ENCODE measurements at regions not wholly inside any gene's neighbourhood (a gene's known extent, or its start where the extent isn't known, plus 50 kb on each side); places are given as distances from the start of the nearest gene placed in this dataset.

DNA sequence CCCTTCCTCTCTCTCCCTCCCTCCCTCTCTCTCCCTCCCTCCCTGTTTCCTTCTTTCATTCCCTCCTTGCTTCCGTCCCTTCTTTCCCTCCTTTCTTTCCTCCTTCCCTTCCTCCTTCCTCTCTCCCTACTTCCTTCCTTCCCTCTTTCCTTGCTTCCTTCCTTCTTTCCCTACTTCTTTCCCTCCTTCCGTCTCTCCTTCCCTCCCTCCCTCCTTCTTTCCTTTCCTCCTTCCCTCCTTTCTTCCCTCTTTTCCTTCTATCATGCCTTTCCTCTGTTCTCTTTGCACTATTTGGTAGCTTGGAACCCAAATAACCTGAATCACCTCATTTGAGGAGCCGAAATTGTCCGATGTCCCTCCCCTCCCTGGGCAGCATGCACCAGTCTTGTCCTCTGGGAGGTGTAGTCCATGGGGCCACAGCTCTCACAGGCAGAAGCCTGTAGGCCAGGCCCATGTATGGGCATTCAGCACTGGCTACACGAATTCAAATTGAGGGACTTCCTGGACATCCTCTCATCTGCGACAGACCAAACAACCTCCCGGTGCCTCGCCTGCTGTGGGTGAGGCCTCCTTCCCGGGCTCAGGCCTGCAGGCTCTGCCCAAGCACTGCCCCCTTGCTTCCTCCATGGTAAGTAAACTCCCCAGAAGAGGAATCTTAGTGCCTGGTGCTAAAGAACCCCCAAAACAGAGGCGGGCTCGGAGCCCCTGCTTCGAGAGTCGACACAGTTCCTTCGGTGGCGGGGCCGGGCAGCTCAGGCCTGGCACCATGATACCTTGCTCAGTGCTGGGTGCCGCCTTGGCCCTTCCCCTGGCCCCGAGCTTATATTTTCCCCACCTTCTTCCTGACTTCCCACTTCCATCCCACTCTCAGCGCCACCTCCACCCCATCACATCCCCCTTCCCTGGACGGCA, 454.1 kb upstream of the CADM1 start:
- H3K36me3 ChIP-seq = no peaks in the 10 kb centered on the region
- TF ChIP-seq EP300 (IDR thresholded peaks at IDR 0.05) (no peak), POLR2AphosphoS5 (IDR thresholded peaks at IDR 0.05) (no peak), POLR2A (IDR thresholded peaks at IDR 0.05) (no peak), CTCF (IDR thresholded peaks at IDR 0.05) (no peak)
- no peak overlapping the region for H3K4me3 ChIP-seq
- WGBS = 90% methylated on average over 17 of the region's 20 CpGs
- H3K4me1 ChIP-seq = no peaks in the 10 kb centered on the region
- H3K9me3 ChIP-seq = no peaks in the 10 kb centered on the region
- DNase-seq (ENCODE audit: low spot score in 2 of 2) = no peak
- peaks cover 3% of the 10 kb centered on the region for H3K27me3 ChIP-seq
- H3K27ac ChIP-seq = no peak overlapping the region

GRCh38 chr11:115955803-115956202, 451.6 kb upstream of the CADM1 start:
- TF ChIP-seq EP300 (IDR thresholded peaks at IDR 0.05) = no peak
- no peak for TF ChIP-seq POLR2A (IDR thresholded peaks at IDR 0.05)
- TF ChIP-seq CTCF (IDR thresholded peaks at IDR 0.05) = no peak
- TF ChIP-seq POLR2AphosphoS5 (IDR thresholded peaks at IDR 0.05) = no peak
- H3K27me3 ChIP-seq = peaks cover 5% of the 10 kb centered on the region
- no peaks in the 10 kb centered on the region for H3K36me3 ChIP-seq
- H3K4me3 ChIP-seq = no peak overlapping the region
- H3K4me1 ChIP-seq = no peaks in the 10 kb centered on the region
- H3K27ac ChIP-seq = no peak overlapping the region
- 55% methylated on average over 2 of the region's 2 CpGs for WGBS
- no peaks in the 10 kb centered on the region for H3K9me3 ChIP-seq
- DNase-seq (ENCODE audit: low spot score in 2 of 2) = no peak

DNA sequence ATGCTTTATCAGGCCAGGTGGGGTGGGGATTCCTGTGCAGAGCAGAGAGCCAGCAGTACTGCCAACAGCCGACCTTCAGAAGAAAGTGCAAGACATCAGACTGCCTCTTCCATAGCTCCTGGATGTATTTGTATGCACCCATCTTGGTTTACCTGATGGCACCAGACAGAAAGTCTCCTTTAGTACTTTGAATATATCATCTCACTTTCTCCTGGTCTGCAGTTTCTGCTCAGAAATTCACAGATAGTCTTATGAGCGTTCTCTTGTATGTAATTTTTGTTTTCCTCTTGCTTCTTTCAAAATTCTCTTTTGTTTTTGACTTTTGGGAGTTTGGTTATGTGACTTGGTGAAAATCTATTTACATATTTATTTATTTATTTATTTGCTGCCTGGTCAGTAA, 446.4 kb upstream of the CADM1 start:
- 87% methylated on average over 1 of the region's 2 CpGs for WGBS
- TF ChIP-seq EP300 (IDR thresholded peaks at IDR 0.05) (no peak), POLR2A (IDR thresholded peaks at IDR 0.05) (no peak)
- Histone ChIP-seq H3K4me1 (no peaks in the 10 kb centered on the region), H3K27me3 (peaks cover 2% of the 10 kb centered on the region), H3K9me3 (no peaks in the 10 kb centered on the region), H3K36me3 (no peaks in the 10 kb centered on the region), H3K4me3 (no peak overlapping the region), H3K27ac (no peak overlapping the region)
- DNase-seq (ENCODE audit: low spot score in 2 of 2) = no peak

- WGBS = 41% methylated on average over 8 of the region's 8 CpGs
- no peak for DNase-seq (ENCODE audit: low spot score in 2 of 2)
- Histone ChIP-seq H3K27me3 (no peaks in the 10 kb centered on the region), H3K4me1 (no peaks in the 10 kb centered on the region), H3K4me3 (no peak overlapping the region), H3K9me3 (no peaks in the 10 kb centered on the region), H3K36me3 (no peaks in the 10 kb centered on the region), H3K27ac (no peak overlapping the region)
- TF ChIP-seq POLR2A (IDR thresholded peaks at IDR 0.05) (no peak), POLR2AphosphoS5 (IDR thresholded peaks at IDR 0.05) (no peak), EP300 (IDR thresholded peaks at IDR 0.05) (no peak), CTCF (IDR thresholded peaks at IDR 0.05) (no peak)
Observed at GRCh38 chr11:115944596-115944995, 440.4 kb upstream of the CADM1 start.

DNA sequence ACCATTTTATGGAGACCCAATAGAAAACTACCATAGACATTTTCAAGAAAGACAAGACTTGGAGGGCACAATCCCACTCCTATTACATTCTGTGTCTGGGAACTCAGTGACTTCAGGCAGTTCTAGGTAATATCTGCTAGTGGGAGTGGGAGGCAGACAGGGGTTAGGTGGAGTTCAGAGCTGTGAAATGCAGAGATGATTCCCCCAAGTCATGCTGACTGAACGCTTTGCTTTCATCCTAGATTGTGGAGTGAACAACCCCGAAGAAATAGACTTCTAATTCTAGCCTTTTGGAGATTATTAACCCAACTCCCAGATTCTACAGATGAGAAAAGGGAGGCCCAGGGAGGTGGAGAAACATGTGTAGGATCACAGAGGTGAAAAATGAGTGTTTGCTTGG, 437.8 kb upstream of the CADM1 start:
- Histone ChIP-seq H3K4me3 (no peak overlapping the region), H3K27ac (no peak overlapping the region), H3K9me3 (no peaks in the 10 kb centered on the region), H3K27me3 (peaks cover 3% of the 10 kb centered on the region), H3K4me1 (no peaks in the 10 kb centered on the region), H3K36me3 (no peaks in the 10 kb centered on the region)
- TF ChIP-seq POLR2AphosphoS5 (IDR thresholded peaks at IDR 0.05) = no peak
- no peak for TF ChIP-seq CTCF (IDR thresholded peaks at IDR 0.05)
- TF ChIP-seq POLR2A (IDR thresholded peaks at IDR 0.05) = no peak
- TF ChIP-seq EP300 (IDR thresholded peaks at IDR 0.05) = no peak
- 91% methylated on average over 2 of the region's 2 CpGs for WGBS
- no peak for DNase-seq (ENCODE audit: low spot score in 2 of 2)

Data from suprapubic skin (tissue), 4 donors.